Heart right ventricle (tissue), 16 donors: ENCODE measurements at regions not wholly inside any gene's neighbourhood (a gene's known extent, or its start where the extent isn't known, plus 50 kb on each side); places are given as distances from the start of the nearest gene placed in this dataset.

Source experiments
- ATAC-seq, 8 donors: fragments of 200-7000 bp; cut with Tn5 transposase; one replicate each; pipeline ENCODE4 v1.9.1; 2020; ENCODE audit warnings: mild to moderate bottlenecking in 8 of 8, moderate library complexity in 8 of 8, moderate number of reproducible peaks in 1 of 8
- DNase-seq, 2 donors: peaks; one replicate each; pipeline ENCODE4 v3.0.0-alpha.2; 2020
- H3K27ac ChIP-seq, 10 donors: fragments of 200-600 bp; sonication (generic) in 2 of 10; one replicate each; pipeline versions ENCODE4 v1.5.0 to v1.8.0; 2020 to 2022; ENCODE audit warnings: mild to moderate bottlenecking in 3 of 10
- H3K27me3 ChIP-seq, 7 donors: fragments of 200-600 bp; one replicate each; pipeline ENCODE4 v1.8.0; 2021 to 2022; ENCODE audit warnings: mild to moderate bottlenecking in 2 of 7
- H3K36me3 ChIP-seq, 9 donors: fragments of 200-600 bp; sonication (generic) in 1 of 9; one replicate each; pipeline versions ENCODE4 v1.5.0 to v1.8.0; 2020 to 2022; ENCODE audit warnings: mild to moderate bottlenecking in 2 of 9
- H3K4me1 ChIP-seq, 9 donors: fragments of 200-600 bp; sonication (generic) in 1 of 9; one replicate each; pipeline versions ENCODE4 v1.5.0 to v1.8.0; 2020 to 2022; ENCODE audit warnings: mild to moderate bottlenecking in 4 of 9
- H3K4me3 ChIP-seq, 10 donors: fragments of 200-600 bp; sonication (generic) in 2 of 10; one replicate each; pipeline versions ENCODE4 v1.5.0 to v1.8.0; 2020 to 2022; ENCODE audit warnings: mild to moderate bottlenecking in 7 of 10, moderate library complexity in 2 of 10
- H3K9me3 ChIP-seq, 11 donors: fragments of 200-600 bp in 10 of 11; sonication (generic) in 2 of 11; one replicate each; pipeline versions ENCODE4 v1.5.0 to v1.8.0; 2013 to 2022; ENCODE audit warnings: mild to moderate bottlenecking in 2 of 11, control low read depth in 1 of 11, moderate library complexity in 1 of 11
- WGBS, 2 donors: extraction: QIAGEN DNeasy Blood & Tissue Kit; methylation state at CpG; one replicate each; pipeline ENCODE4 v1.1.7; 2013; ENCODE audit warnings: inconsistent platforms in 1 of 2; 5-methylcytosine and 5-hydroxymethylcytosine counted together
- intact Hi-C, 10 donors: fragments of 100-400 bp; cut with DNase I; formaldehyde crosslinking; loops; one replicate each; pipeline versions ENCODE4 v1.11.1 to v1.14.2; 2022
- TF ChIP-seq, protein P1 (sequence below), 9 donors: fragments of 200-600 bp; sonication (generic) in 2 of 9; IDR thresholded peaks; one replicate each; pipeline versions ENCODE4 v1.5.0 to v1.8.0; 2021 to 2022; ENCODE audit warnings: antibody characterized with exemption in 9 of 9, mild to moderate bottlenecking in 5 of 9, moderate library complexity in 1 of 9
- donor health status: Arrhythmogenic right ventricular cardiomyopathy.
- donor health status: ischemic (EF 13 %, LVEDD 7.1; RV severe dilation, severe dysfunction).
- donor health status: healthy with polysubstance abuse.
- donor health status: DM: no; HTN: yes; CAD: no.
- donor health status: DM: no; HTN: no; CAD: no.
- donor health status: ischemic (EF 25% LVEDD 6.9; RV normal size, moderate dysfunction).
- donor health status: ischemic (EF 25% LVEDD 5.7; RV mildly dilated, moderate dysfunction).
- donor health status: healthy.
- donor health status: DM: yes; HTN: yes; CAD: no.
- donor health status: Ischemic cardiomyopathy.
- donor health status: ischemic (EF 35%, LVEDD 5.7; RV mildly dilated, moderate dysfunction).
- donor health status: nonischemic (EF 11% LVEDD 7.7; RV severe dilation, severe dysfunction).
- donor health status: DM: yes; HTN: yes; CAD: no.
- donor health status: PGD.
- donor health status: ischemic (EF 29% LVEDD 5.4; RV normal size, mild dysfunction).
- donor health status: nonischemic (EF 23%, LVEDD 6.1; RV moderate dilation, normal function).

DNA sequence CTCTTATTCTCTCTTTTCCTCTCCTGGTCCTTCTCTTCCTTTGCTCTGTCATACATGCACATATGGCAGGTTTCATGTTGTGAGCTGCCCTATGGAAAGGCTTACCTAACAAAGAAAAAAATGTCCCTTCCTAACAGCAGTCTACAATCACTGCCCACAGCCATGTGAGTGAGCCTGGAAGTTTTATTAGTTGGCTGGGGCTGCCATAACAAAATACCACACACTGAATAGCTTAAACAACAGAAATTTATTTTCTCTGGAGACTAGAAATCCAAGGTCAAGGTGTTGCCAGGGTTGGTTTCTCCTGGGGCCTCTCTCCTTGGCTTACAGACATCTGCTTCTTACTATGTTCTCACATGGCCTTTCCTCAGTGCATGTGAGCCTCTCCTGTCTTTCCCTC lies 142.1 kb downstream of the TRIB2 start:
- Histone ChIP-seq H3K4me1 (peaks cover 0 to 42% (median 13%) of the 10 kb centered on the region in 9 donors), H3K4me3 (no peak overlapping the region), H3K27me3 (no peaks in the 10 kb centered on the region), H3K36me3 (no peaks in the 10 kb centered on the region), H3K9me3 (peaks cover 0 to 7% (median 1%) of the 10 kb centered on the region in 11 donors), H3K27ac (no peak overlapping the region)
- intact Hi-C loops = no loop called here
- no peak for DNase-seq
- TF ChIP-seq, protein P1, sequence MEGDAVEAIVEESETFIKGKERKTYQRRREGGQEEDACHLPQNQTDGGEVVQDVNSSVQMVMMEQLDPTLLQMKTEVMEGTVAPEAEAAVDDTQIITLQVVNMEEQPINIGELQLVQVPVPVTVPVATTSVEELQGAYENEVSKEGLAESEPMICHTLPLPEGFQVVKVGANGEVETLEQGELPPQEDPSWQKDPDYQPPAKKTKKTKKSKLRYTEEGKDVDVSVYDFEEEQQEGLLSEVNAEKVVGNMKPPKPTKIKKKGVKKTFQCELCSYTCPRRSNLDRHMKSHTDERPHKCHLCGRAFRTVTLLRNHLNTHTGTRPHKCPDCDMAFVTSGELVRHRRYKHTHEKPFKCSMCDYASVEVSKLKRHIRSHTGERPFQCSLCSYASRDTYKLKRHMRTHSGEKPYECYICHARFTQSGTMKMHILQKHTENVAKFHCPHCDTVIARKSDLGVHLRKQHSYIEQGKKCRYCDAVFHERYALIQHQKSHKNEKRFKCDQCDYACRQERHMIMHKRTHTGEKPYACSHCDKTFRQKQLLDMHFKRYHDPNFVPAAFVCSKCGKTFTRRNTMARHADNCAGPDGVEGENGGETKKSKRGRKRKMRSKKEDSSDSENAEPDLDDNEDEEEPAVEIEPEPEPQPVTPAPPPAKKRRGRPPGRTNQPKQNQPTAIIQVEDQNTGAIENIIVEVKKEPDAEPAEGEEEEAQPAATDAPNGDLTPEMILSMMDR (IDR thresholded peaks at IDR 0.05) = no peak
- no peak for ATAC-seq

DNA sequence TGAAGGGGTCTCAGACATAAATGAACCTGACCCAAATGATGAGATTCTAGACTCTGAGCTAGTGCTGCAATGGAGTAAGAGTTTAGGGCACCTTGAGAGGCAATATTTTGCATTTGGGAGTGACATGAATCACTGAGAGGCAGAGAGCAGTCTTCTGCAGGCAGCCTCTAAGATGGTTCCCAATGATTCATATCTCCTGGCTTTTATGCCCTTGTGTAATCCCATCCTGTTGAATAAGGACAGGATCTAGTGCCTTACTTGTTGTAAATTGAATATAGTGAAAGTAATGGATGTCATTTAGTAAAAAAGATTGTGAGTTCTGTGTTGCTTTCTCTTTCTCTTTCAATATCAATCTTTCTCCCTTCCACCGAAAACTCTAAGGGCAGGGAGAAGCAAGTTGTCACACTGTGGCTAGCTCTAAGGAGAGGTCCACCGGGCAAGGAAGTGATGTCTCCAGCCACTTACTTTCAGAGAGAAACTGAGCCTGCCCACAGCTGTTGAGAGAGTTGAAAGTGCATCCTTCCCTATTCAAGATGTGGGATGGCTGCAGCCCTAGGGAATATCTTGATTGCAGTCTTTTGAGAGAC lies 144.7 kb downstream of the TRIB2 start:
- ATAC-seq (peak in 6 of 8 donors; percentile 20 to 66 (median 36)), DNase-seq (no peak)
- peaks cover 0 to 33% (median 13%) of the 10 kb centered on the region in 9 donors for H3K4me1 ChIP-seq
- H3K27ac ChIP-seq = peak overlapping the region in 6 of 10 donors; percentile 20 to 61 (median 48)
- TF ChIP-seq, protein P1 (IDR thresholded peaks at IDR 0.05) = no peak
- no peaks in the 10 kb centered on the region for H3K36me3 ChIP-seq
- peaks cover 0 to 23% (median 9%) of the 10 kb centered on the region in 11 donors for H3K9me3 ChIP-seq
- H3K4me3 ChIP-seq = no peak overlapping the region
- WGBS, 2 donors = 60 to 79% methylated on average over 2 of the region's 2 CpGs
- no peaks in the 10 kb centered on the region for H3K27me3 ChIP-seq
- intact Hi-C loops = no loop called here

DNA sequence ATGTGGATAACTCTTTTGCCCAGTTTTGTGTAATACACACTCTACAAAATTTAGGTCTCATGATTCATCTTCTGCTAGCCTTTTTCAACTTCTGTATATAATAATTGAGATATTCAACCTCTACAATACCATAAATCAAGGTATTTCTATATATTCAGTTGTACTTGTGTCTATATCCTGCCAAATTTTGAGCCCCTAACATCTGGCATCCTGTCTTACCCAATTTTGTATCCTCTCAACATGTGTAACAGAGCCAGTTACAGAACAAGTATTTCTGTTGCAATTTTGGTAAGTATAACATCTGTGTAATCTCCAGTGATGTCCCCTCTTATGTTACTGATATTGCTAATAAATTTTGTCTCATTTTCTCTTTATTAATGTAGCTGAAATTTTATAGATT lies 145.8 kb downstream of the TRIB2 start:
- Histone ChIP-seq H3K27me3 (no peaks in the 10 kb centered on the region), H3K4me1 (peaks cover 0 to 22% (median 9%) of the 10 kb centered on the region in 9 donors), H3K9me3 (peaks cover 0 to 23% (median 9%) of the 10 kb centered on the region in 11 donors), H3K36me3 (no peaks in the 10 kb centered on the region), H3K4me3 (no peak overlapping the region), H3K27ac (no peak overlapping the region)
- TF ChIP-seq, protein P1 (IDR thresholded peaks at IDR 0.05) = no peak
- intact Hi-C loops = no loop called here
- ATAC-seq = no peak
- DNase-seq = no peak

DNA sequence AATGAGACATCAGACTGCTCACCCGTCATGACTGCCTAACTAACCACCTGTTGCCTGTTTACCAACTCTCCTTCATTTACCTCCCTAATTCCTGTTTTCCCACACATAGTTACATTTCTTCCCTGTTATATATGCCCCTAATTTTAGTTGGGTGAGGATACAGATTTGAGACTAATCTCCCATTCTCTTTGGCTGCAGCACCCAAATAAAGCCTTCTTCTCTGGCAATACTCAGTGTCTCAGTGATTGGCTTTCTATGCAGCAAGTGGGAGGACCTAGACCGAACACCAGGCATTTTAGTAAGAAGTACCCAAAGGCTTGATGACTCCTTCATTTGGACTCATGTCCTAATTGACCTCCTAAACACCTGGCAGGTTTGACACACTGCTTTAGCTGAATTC lies 147.2 kb downstream of the TRIB2 start:
- DNase-seq (no peak), ATAC-seq (no peak)
- TF ChIP-seq, protein P1 (IDR thresholded peaks at IDR 0.05) = no peak
- Histone ChIP-seq H3K9me3 (peaks cover 0 to 23% (median 9%) of the 10 kb centered on the region in 11 donors), H3K36me3 (no peaks in the 10 kb centered on the region), H3K27ac (no peak overlapping the region), H3K27me3 (no peaks in the 10 kb centered on the region), H3K4me3 (no peak overlapping the region), H3K4me1 (peaks cover 0 to 13% (median 9%) of the 10 kb centered on the region in 9 donors)
- 95 to 97% methylated on average over 2 of the region's 2 CpGs for WGBS, 2 donors
- intact Hi-C loops = no loop called here
